Left ventricle myocardium inferior (tissue), 1 donor: ENCODE measurements at regions not wholly inside any gene's neighbourhood (a gene's known extent, or its start where the extent isn't known, plus 50 kb on each side); places are given as distances from the start of the nearest gene placed in this dataset.

Experiments
- DNase-seq: peaks from one replicate; pipeline ENCODE4 v3.0.0-alpha.2; 2020
- H3K27ac ChIP-seq: fragments of 200-600 bp; replicated peaks from 2 replicates; pipeline ENCODE4 v1.8.0; 2021
- H3K27me3 ChIP-seq: fragments of 200-600 bp; 2 replicates; pipeline ENCODE4 v1.8.0; 2021; ENCODE audit warnings: low read depth
- H3K36me3 ChIP-seq: fragments of 200-600 bp; 2 replicates; pipeline ENCODE4 v1.8.0; 2021
- H3K4me1 ChIP-seq: fragments of 200-600 bp; 2 replicates; pipeline ENCODE4 v1.8.0; 2021
- H3K4me3 ChIP-seq: fragments of 200-600 bp; 2 replicates; pipeline ENCODE4 v1.8.0; 2021; ENCODE audit warnings: mild to moderate bottlenecking, moderate library complexity
- H3K9me3 ChIP-seq: fragments of 200-600 bp; replicated peaks from 2 replicates; pipeline ENCODE4 v1.8.0; 2021
- CTCF ChIP-seq: fragments of 200-600 bp; IDR thresholded peaks from 2 replicates; pipeline ENCODE4 v1.8.0; 2021; ENCODE audit warnings: antibody characterized with exemption, mild to moderate bottlenecking, borderline replicate concordance
- intact Hi-C: fragments of 100-400 bp; cut with micrococcal nuclease; formaldehyde crosslinking; loops from one replicate; pipeline ENCODE4 v1.11.0; 2022
- donor health status: DM: no; HTN: yes; CAD: no; lungs with severe emphysema.

- H3K27me3 ChIP-seq = no peaks in the 10 kb centered on the region
- intact Hi-C loops = no loop called here
- no peaks in the 10 kb centered on the region for H3K4me1 ChIP-seq
- H3K36me3 ChIP-seq = no peaks in the 10 kb centered on the region
- H3K4me3 ChIP-seq = no peak overlapping the region
- TF ChIP-seq CTCF = peak; percentile 46
- H3K9me3 ChIP-seq = no peaks in the 10 kb centered on the region
- no peak for DNase-seq
- H3K27ac ChIP-seq = no peak overlapping the region
These were observed 410.1 kb downstream of the DMRT2 start for GRCh38 chr9:1460143-1460769.

GRCh38 chr9:1461812-1462211 is 411.7 kb downstream of the DMRT2 start:
- H3K4me3 ChIP-seq = no peak overlapping the region
- no peak overlapping the region for H3K27ac ChIP-seq
- H3K9me3 ChIP-seq = no peaks in the 10 kb centered on the region
- no peaks in the 10 kb centered on the region for H3K4me1 ChIP-seq
- intact Hi-C loops = no loop called here
- peaks cover 3% of the 10 kb centered on the region for H3K27me3 ChIP-seq
- no peak for DNase-seq
- no peak for TF ChIP-seq CTCF
- no peaks in the 10 kb centered on the region for H3K36me3 ChIP-seq

- no peak for TF ChIP-seq CTCF
These were observed 412.6 kb downstream of the DMRT2 start for GRCh38 chr9:1462626-1463308.

GRCh38 chr9:1469996-1470395 is 419.8 kb downstream of the DMRT2 start:
- Histone ChIP-seq H3K27ac (no peak overlapping the region), H3K27me3 (peaks cover 3% of the 10 kb centered on the region), H3K36me3 (no peaks in the 10 kb centered on the region), H3K4me3 (no peak overlapping the region), H3K4me1 (no peaks in the 10 kb centered on the region), H3K9me3 (no peaks in the 10 kb centered on the region)
- TF ChIP-seq CTCF = no peak
- no peak for DNase-seq
- intact Hi-C loops = no loop called here

More at GRCh38 chr9:1462626-1463308, 412.6 kb downstream of the DMRT2 start:
- intact Hi-C loops = no loop called here
- Histone ChIP-seq H3K27ac (no peak overlapping the region), H3K4me3 (no peak overlapping the region), H3K36me3 (no peaks in the 10 kb centered on the region), H3K27me3 (peaks cover 3% of the 10 kb centered on the region), H3K9me3 (no peaks in the 10 kb centered on the region), H3K4me1 (no peaks in the 10 kb centered on the region)
- no peak for DNase-seq

GRCh38 chr9:1473956-1474634 is 423.9 kb downstream of the DMRT2 start:
- Histone ChIP-seq H3K27me3 (no peaks in the 10 kb centered on the region), H3K4me3 (no peak overlapping the region), H3K9me3 (no peaks in the 10 kb centered on the region), H3K36me3 (no peaks in the 10 kb centered on the region), H3K27ac (no peak overlapping the region), H3K4me1 (no peaks in the 10 kb centered on the region)
- DNase-seq = no peak
- intact Hi-C loops = no loop called here
- no peak for TF ChIP-seq CTCF
